ENCODE measurements at regions not wholly inside any gene's neighbourhood (a gene's known extent, or its start where the extent isn't known, plus 50 kb on each side); places are given as distances from the start of the nearest gene placed in this dataset.

GRCh38 chr3:76940181-76940770 lies 99.6 kb upstream of the ROBO2 start:
- DNase-seq = no peak

DNA sequence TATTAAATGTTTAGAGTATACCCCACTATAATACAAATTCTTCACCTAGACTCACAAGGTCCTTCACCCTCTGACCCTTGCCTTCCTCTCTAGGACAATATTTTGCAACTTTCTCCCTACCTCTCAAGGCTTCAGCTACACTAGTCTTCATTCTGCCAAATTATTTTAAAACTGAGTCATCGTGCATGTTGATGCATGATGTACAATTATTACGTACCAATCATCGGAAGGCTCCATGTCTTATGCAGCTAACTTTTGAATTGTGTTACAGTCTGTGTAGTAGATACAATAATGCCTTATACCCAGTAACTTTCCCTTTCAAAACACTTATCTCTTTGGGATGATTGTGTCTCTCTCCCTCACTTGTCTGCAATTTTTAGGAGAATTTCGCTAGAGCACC lies 98.5 kb upstream of the ROBO2 start:
- DNase-seq = no peak

DNA sequence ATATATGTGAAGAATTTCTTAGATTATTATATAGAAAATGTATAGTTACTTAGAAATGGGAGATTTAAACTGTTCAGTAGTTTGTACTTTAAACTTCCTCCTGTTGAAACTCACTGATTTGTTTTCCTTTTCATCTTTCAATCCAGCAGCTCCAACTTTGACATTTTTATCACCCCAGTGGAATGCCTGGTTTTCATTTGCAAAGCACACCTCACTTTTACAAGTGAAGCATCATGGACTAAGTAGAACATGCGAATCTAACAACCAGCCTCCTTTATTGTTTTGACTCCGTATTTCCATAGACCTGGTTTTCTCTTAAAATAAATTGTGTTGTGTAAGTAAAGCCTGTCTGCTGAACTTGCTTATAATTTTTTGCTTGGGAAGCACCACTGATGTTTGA lies 97.8 kb upstream of the ROBO2 start:
- DNase-seq = no peak

DNA sequence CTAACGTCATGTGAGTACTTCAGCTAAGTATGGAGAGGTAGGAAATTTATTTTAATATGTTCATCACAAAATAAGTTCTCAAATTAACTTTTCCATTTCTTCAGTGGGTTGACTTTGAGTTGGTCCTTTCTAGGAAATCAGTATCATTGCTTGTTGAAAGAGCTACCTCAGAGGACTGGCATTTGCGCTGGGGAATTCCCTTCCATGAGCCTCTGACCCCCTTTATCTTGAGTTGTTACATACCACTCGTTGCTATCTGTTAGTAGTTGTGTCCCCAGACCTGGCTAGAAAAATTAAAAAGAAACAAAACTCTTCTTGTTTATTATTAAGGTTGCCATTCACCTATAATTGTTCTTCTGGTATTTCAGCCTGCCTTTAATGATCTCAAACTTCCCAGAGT lies 96.8 kb upstream of the ROBO2 start:
- no peak for DNase-seq

DNA sequence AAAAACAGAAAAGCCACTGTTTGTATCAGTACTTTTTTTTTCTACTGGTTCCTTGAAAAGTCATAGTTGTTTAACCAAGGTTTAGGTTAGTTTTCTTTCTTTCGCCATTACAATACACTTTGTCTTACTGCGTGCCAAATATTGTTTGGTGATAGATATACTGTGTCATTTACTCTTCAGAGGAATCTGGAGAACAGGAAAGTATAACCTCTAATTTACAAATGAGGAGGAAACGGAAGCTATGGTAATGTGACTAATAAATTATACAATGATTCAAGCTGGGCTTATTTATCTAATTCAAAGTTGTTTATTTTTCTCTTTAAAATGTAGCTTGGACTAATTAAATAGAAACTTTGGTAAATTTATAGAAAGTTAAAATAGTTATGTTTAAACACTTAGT lies 96.2 kb upstream of the ROBO2 start:
- DNase-seq = no peak

DNA sequence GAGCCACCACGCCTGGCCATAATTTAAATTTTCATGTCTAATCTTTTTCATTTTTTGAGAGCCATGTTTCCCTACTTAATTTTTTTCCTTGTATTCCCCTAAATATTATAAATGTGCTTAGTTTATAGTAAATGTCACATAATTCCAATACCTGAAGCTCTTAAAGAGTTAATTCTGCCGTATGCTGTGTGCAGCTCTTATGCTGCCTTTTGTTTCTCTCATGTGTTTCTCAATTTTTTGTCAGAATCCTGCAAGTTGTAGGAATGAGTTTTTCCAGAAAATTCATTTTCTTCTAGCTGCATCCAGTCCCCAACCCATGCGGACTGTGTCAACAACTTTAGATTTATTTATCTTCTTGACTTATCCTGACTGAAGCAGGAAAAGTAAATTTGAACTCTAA lies 90.9 kb upstream of the ROBO2 start:
- no peak for DNase-seq

DNA sequence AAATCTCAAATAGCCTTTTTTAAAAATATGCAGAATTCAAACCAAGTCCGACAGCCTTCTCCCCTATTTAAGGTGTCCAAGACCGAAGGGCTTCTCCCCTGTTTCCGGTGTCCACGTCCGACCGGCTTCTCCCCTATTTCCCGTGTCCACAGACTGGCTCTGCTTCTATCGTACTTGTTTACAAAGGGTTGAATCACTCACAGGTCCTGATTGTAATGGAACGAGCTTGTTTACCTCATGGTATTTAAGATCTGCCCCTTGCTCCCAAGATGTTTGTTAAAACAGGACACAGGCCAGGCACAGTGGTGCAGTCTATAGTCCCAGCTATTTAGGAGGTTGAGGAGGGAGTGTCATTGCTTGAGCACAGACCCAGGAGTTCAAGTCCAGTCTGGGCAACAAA lies 90.4 kb upstream of the ROBO2 start:
- no peak for DNase-seq

GRCh38 chr3:76950590-76950989 lies 89.3 kb upstream of the ROBO2 start:
- no peak for DNase-seq

GRCh38 chr3:76954412-76954811 lies 85.5 kb upstream of the ROBO2 start:
- no peak for DNase-seq

DNA sequence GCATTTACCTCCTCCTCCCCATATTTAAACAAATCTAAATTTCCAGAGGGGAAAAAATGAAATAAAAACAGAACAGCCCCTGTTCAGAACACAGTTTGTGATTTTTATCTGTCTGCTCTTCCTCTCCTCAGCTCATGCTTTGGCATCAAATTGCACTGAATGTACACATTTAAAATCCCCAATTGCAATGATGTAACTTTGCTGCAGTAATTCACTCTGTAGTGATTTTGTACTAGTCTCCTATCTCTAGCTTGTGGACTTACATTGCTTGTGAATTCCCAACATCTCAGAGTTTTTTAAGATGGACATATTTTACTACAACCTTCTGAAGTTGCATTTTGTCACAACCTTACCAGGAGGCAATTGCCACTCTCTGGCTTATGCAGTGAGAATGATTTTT lies 81.6 kb upstream of the ROBO2 start:
- no peak for DNase-seq

- DNase-seq = no peak
These were observed 81.0 kb upstream of the ROBO2 start for GRCh38 chr3:76958861-76959260.

GRCh38 chr3:76961284-76961683 lies 78.6 kb upstream of the ROBO2 start:
- DNase-seq = no peak

- no peak for DNase-seq
These were observed 74.7 kb upstream of the ROBO2 start for GRCh38 chr3:76965122-76965725.

DNA sequence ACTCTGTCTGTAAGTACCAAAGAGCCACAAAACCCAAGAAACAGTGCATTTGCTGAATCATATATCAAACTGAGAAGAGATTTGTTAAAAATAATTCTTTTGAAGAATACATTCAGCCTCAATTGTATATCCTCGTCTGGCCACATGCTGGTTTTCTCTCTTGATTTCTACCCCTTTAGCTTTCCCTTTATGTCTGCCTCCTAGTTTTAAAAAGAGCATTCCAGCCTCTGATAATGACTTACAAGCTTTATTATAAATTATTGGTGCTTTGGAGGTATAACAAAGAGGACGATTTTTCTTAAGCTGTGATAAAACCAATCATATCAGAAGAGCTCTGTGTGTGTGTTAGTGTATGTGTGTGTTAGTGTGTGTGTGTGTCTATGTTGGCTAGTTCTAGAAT lies 70.4 kb upstream of the ROBO2 start:
- no peak for DNase-seq

GRCh38 chr3:76969996-76970615 lies 69.8 kb upstream of the ROBO2 start:
- DNase-seq = no peak

DNA sequence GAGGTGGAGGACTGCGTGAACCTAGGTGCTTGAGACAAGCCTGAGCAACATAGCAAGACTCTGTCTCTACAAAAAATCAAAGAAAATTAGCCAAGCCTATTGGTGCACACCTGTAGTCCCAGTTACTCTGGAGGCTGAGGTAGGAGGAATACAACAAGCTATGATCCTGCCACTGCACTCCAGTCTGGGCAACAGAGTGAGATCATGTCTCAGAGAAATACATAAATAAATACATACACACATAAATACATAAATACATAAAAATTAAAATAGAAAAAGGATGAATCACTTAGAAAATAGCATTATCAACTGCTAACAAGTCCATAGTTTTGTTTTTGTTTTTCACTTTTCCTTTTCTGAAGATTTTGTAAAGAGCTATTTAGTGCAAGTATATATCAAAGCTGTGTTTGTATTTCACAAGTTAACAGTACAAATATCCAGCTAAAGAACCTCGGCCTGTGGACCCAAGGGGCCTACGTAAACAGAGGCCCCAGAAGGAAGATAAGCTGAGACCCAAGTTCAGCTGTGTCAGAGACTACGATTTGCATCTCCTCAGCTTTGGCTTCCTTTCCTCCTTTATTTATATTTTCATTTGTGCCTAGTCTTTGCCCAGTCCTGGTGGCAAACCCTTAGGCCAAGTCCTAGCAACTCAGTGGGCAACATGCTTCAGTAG lies 67.1 kb upstream of the ROBO2 start:
- DNase-seq = no peak

DNA sequence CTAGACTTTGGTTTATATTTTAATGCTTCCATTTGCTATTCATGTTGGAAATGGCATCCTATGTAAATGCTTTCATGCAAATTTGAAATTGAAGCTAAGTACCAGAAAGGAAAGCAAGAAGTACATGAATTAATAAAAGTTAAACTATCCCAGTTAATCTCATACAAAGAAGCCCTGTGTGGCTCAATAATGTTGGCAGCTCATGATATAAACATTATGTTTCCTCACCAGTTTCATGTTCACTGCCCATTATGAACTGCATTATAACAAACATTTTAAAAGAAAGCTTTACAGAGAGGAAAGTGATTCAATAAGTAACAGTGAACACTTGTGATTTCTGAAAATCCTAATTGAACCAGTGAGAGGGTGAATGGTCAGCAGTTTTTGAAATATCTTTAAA lies 62.9 kb upstream of the ROBO2 start:
- DNase-seq = no peak

GRCh38 chr3:76985645-76986044 lies 54.3 kb upstream of the ROBO2 start:
- no peak for DNase-seq

GRCh38 chr3:76986876-76987474 lies 52.9 kb upstream of the ROBO2 start:
- DNase-seq = no peak
